ENCODE measurements at regions not wholly inside any gene's neighbourhood (a gene's known extent, or its start where the extent isn't known, plus 50 kb on each side); places are given as distances from the start of the nearest gene placed in this dataset.
A peak's percentile ranks its signal among the peaks of the same experiment; 100 is the strongest.

DNA sequence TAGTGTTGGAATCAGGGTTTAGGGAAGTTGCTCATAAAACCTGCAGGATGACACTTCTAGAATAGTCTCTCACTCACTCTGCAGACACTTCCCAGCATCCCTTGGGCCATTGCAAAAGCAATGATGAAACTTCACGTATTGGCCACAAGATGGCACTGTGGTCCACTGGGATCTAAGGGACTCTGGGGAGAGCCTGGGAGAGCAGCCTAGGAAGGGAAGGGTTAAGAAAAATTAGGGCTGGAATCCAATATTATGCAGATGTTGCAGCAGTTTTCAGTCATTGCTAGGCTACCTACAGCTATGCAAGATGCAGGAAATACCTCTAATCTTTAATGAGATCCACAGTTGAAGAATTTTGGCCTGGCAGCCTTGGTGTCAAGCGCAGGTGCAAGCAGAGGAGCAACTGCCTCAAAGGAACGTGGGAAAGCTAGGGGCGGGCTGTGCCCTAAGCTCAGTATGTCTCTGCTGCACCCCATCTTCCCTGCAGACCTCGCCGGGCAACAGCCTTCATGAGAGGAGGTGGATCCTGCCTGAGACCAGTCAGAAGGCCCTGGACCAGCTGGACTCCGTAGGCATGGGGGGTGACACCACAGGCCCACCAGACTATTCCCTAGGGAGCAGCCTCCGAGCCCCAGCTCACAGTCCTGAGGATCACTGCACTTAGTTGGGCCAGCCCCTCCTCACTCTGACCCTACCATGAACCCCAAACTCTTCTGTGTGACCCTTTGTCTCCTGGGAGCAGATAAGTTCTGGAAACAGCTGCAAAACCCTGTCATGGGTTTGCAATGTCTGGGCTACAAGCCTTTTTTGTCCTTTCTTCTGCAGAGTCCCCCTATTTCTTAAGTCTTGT, 127.9 kb upstream of the PRSS58 start:
- peak in 1 of 2 experiments; percentile 61 for DNase-seq

DNA sequence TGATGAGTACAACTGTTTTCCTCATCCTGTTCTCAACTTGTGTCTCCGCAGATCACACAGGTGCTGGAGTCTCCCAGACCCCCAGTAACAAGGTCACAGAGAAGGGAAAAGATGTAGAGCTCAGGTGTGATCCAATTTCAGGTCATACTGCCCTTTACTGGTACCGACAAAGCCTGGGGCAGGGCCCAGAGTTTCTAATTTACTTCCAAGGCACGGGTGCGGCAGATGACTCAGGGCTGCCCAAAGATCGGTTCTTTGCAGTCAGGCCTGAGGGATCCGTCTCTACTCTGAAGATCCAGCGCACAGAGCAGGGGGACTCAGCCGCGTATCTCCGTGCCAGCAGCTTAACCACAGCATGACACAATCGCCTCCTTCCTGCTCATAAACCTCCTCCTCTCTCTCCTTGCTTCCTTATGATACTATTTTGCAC, 126.7 kb upstream of the PRSS58 start:
- DNase-seq = no peak

DNA sequence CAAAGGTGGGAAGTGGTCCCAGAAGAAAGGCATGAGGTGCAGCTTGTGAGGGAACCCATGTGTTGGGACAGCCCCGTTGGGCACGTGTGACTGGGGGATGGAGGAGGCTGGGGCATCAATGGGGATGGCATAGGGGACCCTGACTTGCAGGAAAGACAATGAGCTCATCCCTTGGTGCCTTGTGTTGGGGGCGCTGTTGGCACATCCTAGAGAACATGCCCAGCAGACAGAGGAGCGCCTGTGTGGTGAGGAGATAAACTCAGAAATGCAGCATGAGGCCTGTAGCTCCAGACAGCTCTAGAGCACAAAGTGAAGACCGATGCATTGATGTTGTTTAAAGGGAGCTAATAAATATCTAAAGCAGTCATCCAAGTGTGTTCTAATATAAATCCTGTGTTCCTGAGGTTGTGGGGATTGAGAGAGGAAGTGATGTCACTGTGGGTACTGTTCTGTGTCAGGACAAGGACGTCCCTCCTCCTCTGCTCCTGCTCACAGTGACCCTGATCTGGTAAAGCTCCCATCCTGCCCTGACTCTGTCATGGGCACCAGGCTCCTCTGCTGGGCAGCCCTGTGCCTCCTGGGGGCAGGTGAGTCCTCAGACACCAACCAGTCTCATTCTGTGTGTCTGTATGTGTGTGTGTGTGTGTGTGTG, 126.1 kb upstream of the PRSS58 start:
- no peak for DNase-seq

GRCh38 chr7:142381727-142382390, 124.0 kb upstream of the PRSS58 start:
- no peak for DNase-seq

- DNase-seq = no peak
These were observed 122.2 kb upstream of the PRSS58 start for GRCh38 chr7:142380069-142380468.

- no peak for DNase-seq
These were observed 121.5 kb upstream of the PRSS58 start for GRCh38 chr7:142379201-142379885.

GRCh38 chr7:142377567-142377966, 119.7 kb upstream of the PRSS58 start:
- DNase-seq = no peak

DNA sequence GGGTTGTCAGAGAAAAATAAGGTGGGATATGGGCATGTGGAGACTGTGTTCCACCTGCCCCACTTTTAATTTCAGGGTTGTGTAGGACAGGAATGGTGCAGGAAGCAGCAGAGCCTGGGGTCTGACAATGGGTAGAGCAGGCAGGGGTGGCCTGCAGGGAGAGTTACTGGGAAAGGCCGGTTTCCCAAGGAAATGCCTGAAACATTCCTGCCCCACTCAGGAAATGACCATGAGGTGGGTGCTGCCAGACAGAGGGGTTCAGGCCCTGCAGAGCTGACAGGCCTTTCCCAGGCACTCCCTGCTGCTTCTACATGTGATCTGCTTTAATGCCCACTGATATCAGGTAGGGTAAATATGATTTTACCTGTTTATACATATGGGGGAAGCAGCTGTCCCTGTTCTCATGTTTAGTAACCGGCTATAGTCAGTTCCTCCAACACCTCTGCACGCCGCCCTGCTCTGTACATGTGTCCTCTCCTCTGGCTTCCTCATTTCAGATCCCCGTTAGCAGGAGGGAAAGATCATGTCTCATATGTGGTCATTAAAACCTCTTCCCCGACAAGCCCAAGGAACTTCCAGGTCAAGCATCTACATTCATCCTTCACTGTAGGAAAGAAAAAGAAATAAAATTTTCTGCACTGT, 118.6 kb upstream of the PRSS58 start:
- no peak for DNase-seq

DNA sequence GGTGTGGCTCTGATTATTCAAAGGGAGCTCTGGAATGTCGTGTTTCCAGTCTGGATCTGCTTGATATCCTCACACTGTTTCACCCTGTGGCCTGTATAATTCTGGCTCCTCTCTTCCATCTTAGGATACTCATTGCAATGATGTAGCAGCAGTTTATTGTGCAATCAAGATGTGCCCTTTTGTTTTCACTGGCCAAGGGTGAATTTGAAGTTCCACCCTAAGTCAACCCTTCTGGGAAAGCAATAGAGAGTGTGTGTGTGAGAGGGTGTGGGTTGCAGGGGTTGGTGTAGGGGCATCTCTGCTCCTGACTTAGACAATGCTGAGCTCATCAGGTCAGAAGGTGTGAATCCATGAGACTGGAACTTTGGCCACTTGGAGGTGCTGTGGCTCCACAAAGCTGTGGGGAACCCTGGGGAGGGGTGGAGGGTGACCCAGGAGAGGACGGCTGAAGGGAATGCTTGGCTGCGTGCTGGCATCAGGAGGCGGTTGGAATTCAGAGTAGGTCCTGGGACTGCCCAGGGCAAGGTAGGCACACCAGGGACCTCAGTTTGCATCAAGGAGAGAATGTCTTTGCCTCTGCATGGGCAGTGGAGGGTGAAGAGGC, 118.0 kb upstream of the PRSS58 start:
- no peak for DNase-seq

DNA sequence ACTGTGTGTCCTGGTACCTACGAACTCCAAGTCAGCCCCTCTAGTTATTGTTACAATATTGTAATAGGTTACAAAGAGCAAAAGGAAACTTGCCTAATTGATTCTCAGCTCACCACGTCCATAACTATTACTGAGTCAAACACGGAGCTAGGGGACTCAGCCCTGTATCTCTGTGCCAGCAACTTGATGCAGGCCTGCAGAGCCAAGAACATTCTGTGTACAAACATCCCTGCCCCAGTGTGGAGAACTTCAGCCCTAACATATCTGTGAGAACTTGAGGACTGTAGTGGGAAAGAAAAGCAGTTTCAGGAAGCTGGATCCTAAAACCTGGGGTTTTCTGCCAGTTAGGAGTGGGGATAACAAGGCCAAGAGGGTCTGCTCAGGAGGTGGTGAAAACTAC, 114.9 kb upstream of the PRSS58 start:
- DNase-seq = no peak

DNA sequence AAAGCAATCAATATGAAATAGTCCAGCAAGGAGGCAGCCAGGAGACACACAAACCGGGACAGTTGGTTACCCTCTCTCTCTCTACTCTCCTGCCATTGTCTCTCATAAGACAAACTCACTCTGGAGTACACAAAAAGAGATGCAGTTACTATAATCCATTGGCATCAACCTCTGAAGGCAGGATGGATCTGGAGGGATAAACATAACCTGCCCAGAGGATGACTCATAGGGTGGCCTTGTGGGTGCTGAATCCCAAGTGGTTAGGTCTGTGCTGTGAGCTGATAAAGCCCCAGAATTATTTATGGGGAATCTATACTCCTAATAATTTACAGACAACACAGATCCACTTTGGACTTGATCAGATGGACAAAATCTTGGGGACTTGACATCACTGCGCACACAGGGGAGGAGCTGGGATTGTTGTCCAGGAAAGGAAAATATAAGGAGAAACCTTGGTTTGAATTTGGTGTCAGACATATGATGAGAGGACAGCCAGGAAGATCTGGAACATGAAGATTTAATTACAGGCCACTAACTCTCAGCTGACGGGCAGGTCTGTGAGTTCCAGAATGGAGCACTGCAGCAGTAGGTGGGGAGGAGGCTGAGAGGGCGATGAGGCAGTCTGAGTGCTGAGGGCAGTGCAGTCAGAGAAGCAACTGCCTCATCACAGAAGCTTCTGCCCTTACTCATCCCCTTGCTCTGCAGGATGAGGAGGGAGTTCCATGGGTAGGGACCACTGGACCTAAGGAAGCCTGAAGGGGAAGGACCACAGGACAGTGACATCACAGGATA, 113.9 kb upstream of the PRSS58 start:
- DNase-seq = no peak

DNA sequence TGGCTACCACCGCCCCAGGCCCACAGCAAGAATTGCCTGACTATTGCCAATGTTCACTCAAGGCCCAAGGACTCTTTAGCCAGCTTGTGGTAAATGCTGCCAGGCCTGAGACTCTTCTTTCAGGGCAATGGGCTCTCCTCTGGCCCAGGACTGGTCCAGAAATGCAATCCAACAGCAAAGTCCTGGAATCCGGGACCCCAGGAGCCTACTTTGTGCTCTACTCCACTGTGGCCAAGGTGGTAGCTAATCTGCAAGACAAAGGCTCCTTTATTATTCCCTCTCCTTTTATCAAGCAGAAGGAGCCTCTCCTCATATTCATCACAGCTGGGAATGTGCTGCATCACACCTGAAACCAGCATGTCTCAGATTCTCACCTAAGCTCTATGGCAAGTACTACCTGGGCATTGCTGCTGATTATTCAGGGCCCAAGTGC, 107.6 kb upstream of the PRSS58 start:
- no peak for DNase-seq

- no peak for DNase-seq
These were observed 106.7 kb upstream of the PRSS58 start for GRCh38 chr7:142364551-142364950.

- no peak for DNase-seq
These were observed 104.5 kb upstream of the PRSS58 start for GRCh38 chr7:142362349-142362748.

DNA sequence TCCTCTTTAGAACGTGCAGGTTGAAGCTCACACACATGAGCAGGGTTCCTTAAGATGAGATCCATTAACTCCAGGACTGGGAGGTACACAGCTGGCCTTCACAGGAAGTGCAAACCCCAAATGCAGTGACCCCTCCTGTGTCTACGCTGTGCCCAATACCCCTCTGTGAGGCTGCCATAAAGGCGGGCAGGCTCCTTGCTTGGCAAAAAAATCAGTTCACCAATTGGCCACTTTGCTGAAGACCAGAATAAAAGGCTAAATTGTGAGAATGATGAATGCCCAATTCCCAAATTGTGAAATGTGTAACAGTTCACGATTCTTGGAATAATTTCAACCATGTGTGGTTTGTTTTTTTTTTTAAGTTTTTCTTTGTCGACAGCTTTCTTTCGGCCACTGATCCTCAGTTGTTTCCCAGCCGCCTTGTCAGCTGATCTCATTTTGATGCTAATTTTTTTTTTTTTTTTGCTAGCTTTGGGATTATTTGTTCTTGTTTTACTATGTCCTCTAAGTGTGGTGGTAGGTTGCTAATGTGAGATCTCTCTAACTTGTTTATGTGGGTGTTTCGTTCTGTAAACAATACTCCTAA, 101.9 kb upstream of the PRSS58 start:
- DNase-seq = no peak

DNA sequence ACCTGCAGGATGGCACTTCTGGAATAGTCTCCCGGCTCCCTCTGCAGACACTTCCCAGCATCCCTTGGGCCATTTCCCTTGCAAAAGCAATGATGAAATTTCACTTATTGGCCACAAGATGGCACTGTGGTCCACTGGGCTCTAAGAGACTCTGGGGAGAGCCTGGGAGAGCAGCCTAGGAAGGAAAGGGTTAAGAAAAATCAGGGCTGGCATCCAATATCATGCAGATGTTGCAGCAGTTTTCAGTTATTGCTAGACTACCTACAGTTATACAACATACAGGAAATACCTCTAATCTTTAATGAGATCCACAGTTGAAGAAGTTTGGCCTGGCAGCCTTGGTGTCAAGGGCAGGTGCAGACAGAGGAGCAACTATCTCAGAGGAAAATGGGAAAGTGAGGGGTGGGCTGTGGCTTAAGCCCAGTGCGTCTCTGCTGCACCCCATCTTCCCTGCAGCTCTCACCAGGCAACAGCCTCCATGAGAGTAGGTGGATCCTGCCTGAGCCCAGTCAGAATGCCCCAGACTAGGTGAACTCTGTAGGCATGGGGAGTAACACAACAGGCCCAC, 100.2 kb upstream of the PRSS58 start:
- peak; percentile 27 to 70 for DNase-seq

DNA sequence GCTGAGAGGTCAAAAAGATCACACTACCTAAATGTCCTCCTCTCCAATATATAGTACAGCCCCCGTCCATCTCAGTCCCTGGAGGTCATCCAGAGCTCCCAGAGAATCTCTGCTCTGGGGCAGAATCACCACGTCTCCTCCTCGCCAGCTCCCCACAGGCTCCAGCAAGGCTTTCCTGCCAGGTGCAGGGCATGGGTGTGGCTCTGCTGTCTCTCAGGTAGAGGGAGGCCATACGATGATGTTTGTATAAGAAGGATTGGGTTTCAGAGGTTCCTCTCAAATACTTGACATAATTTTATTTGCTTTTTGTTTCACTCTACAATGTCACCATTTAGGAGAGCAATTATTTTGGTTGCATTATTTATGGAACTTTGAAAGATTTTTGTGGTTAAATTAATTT, 98.3 kb upstream of the PRSS58 start:
- no peak for DNase-seq

DNA sequence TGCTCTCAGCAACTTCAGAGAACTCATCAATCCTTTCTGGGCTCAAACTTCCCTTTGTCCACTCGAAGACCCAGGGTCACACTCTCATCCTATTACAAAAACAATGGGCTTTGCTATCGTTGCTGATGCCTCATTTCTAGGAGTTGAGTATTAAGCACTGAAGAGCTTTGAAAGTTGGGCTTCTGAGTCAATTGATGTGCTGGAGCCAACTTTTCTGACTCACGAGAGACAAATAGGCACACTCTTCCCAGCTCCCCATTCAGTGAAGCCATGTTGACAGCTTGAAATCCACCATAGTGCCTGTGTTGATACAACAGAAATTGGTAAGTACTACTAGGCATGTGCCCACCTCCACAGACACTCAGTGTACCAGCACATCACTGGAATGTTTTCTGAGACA, 97.5 kb upstream of the PRSS58 start:
- DNase-seq = no peak

GRCh38 chr7:142353147-142354060, 95.5 kb upstream of the PRSS58 start:
- no peak for DNase-seq

- DNase-seq = no peak
These were observed 94.7 kb upstream of the PRSS58 start for GRCh38 chr7:142352543-142352942.

Data from NCI-H446 (cell line).